Tibial artery (tissue), 4 donors: ENCODE measurements at regions not wholly inside any gene's neighbourhood (a gene's known extent, or its start where the extent isn't known, plus 50 kb on each side); places are given as distances from the start of the nearest gene placed in this dataset.

Source experiments
- DNase-seq, 2 donors: peaks; one replicate each; pipeline ENCODE4 v3.0.0-alpha.2; 2019
- H3K27ac ChIP-seq, 2 donors: fragments of 200-600 bp; sonication (generic) in 1 of 2; 1 replicate in 1 of 2; 2 replicates in 1 of 2; pipeline ENCODE4 v1.5.1; 2018 to 2019; ENCODE audit warnings: mild to moderate bottlenecking in 1 of 2
- H3K27me3 ChIP-seq, 2 donors: fragments of 200-600 bp; sonication (generic) in 1 of 2; one replicate each; pipeline versions ENCODE4 v1.5.1 to v1.6.0; 2016 to 2019
- H3K36me3 ChIP-seq, 3 donors: fragments of 200-600 bp; sonication (generic) in 2 of 3; one replicate each; pipeline ENCODE4 v1.5.1; 2016 to 2019; ENCODE audit warnings: mild to moderate bottlenecking in 2 of 3
- H3K4me1 ChIP-seq, 4 donors: fragments of 200-600 bp; sonication (generic) in 2 of 4; 1 replicate in 3 of 4; 2 replicates in 1 of 4; pipeline ENCODE4 v1.5.1; 2016 to 2019
- H3K4me3 ChIP-seq, 2 donors: fragments of 200-600 bp; sonication (generic) in 1 of 2; 1 replicate in 1 of 2; 2 replicates in 1 of 2; pipeline ENCODE4 v1.5.1; 2018 to 2019; ENCODE audit warnings: mild to moderate bottlenecking in 2 of 2
- H3K9me3 ChIP-seq, 3 donors: fragments of 200-600 bp; sonication (generic) in 1 of 3; one replicate each; pipeline ENCODE4 v1.5.1; 2016 to 2019
- intact Hi-C: fragments of 100-400 bp; cut with DNase I; formaldehyde crosslinking; loops from one replicate; pipeline ENCODE4 v1.15.0; 2023; ENCODE audit warnings: low total_unique reads
- TF ChIP-seq, protein P1 (sequence below), 2 experiments: fragments of 200-600 bp in 1 of 2; fragments of 450-650 bp in 1 of 2; IDR thresholded peaks; one replicate each; pipeline ENCODE4 v1.5.1; 2017 to 2019; ENCODE audit warnings: antibody characterized with exemption in 2 of 2, mild to moderate bottlenecking in 1 of 2, moderate library complexity in 1 of 2

GRCh38 chr4:18816228-18816895, 794.8 kb upstream of the LCORL start:
- H3K36me3 ChIP-seq: no peaks in the 10 kb centered on the region
- no peak for DNase-seq
- intact Hi-C loops: no loop called here

GRCh38 chr4:18815779-18816173, 794.2 kb upstream of the LCORL start:
- Histone ChIP-seq H3K4me3 (no peak overlapping the region), H3K27me3 (no peaks in the 10 kb centered on the region), H3K36me3 (no peaks in the 10 kb centered on the region), H3K27ac (no peak overlapping the region), H3K9me3 (no peaks in the 10 kb centered on the region), H3K4me1 (no peaks in the 10 kb centered on the region)
- intact Hi-C loops: no loop called here
- DNase-seq: no peak
- TF ChIP-seq, protein P1, sequence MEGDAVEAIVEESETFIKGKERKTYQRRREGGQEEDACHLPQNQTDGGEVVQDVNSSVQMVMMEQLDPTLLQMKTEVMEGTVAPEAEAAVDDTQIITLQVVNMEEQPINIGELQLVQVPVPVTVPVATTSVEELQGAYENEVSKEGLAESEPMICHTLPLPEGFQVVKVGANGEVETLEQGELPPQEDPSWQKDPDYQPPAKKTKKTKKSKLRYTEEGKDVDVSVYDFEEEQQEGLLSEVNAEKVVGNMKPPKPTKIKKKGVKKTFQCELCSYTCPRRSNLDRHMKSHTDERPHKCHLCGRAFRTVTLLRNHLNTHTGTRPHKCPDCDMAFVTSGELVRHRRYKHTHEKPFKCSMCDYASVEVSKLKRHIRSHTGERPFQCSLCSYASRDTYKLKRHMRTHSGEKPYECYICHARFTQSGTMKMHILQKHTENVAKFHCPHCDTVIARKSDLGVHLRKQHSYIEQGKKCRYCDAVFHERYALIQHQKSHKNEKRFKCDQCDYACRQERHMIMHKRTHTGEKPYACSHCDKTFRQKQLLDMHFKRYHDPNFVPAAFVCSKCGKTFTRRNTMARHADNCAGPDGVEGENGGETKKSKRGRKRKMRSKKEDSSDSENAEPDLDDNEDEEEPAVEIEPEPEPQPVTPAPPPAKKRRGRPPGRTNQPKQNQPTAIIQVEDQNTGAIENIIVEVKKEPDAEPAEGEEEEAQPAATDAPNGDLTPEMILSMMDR (IDR thresholded peaks at IDR 0.05): no peak

More at GRCh38 chr4:18816228-18816895, 794.8 kb upstream of the LCORL start:
- no peaks in the 10 kb centered on the region for H3K27me3 ChIP-seq
- H3K27ac ChIP-seq: no peak overlapping the region
- TF ChIP-seq, protein P1 (IDR thresholded peaks at IDR 0.05): no peak
- no peak overlapping the region for H3K4me3 ChIP-seq
- H3K4me1 ChIP-seq: no peaks in the 10 kb centered on the region
- H3K9me3 ChIP-seq: no peaks in the 10 kb centered on the region

- no peak overlapping the region for H3K4me3 ChIP-seq
- DNase-seq: no peak
- H3K27me3 ChIP-seq: no peaks in the 10 kb centered on the region
- TF ChIP-seq, protein P1 (IDR thresholded peaks at IDR 0.05): no peak
- no peaks in the 10 kb centered on the region for H3K36me3 ChIP-seq
- H3K9me3 ChIP-seq: no peaks in the 10 kb centered on the region
- intact Hi-C loops: no loop called here
- H3K4me1 ChIP-seq: no peaks in the 10 kb centered on the region
- H3K27ac ChIP-seq: no peak overlapping the region
Observed at GRCh38 chr4:18815081-18815778, 793.7 kb upstream of the LCORL start.

GRCh38 chr4:18813771-18814170, 792.2 kb upstream of the LCORL start:
- H3K36me3 ChIP-seq: no peaks in the 10 kb centered on the region
- DNase-seq: no peak
- no peaks in the 10 kb centered on the region for H3K27me3 ChIP-seq
- no peak overlapping the region for H3K27ac ChIP-seq
- no peaks in the 10 kb centered on the region for H3K9me3 ChIP-seq
- no peak overlapping the region for H3K4me3 ChIP-seq
- no peaks in the 10 kb centered on the region for H3K4me1 ChIP-seq
- TF ChIP-seq, protein P1 (IDR thresholded peaks at IDR 0.05): no peak
- intact Hi-C loops: no loop called here

GRCh38 chr4:18813055-18813454, 791.5 kb upstream of the LCORL start:
- H3K4me1 ChIP-seq: no peaks in the 10 kb centered on the region
- intact Hi-C loops: no loop called here
- H3K27ac ChIP-seq: no peak overlapping the region
- no peak for DNase-seq
- H3K27me3 ChIP-seq: no peaks in the 10 kb centered on the region
- no peaks in the 10 kb centered on the region for H3K9me3 ChIP-seq
- no peak overlapping the region for H3K4me3 ChIP-seq
- TF ChIP-seq, protein P1 (IDR thresholded peaks at IDR 0.05): no peak
- H3K36me3 ChIP-seq: no peaks in the 10 kb centered on the region
